Sigmoid colon (tissue), 6 donors: ENCODE measurements at regions not wholly inside any gene's neighbourhood (a gene's known extent, or its start where the extent isn't known, plus 50 kb on each side); places are given as distances from the start of the nearest gene placed in this dataset.

Experiments
- DNase-seq: peaks from one replicate; pipeline ENCODE4 v3.0.0-alpha.2; 2019
- H3K27ac ChIP-seq, 4 donors: fragments of 200-600 bp; sonication (generic); one replicate each; pipeline ENCODE4 v1.5.1; 2016 to 2019; ENCODE audit warnings: mild to moderate bottlenecking in 1 of 4
- H3K27me3 ChIP-seq, 3 donors: fragments of 200-600 bp; sonication (generic); one replicate each; pipeline ENCODE4 v1.5.1; 2019; ENCODE audit warnings: mild to moderate bottlenecking in 1 of 3
- H3K36me3 ChIP-seq, 4 donors: fragments of 200-600 bp; sonication (generic); one replicate each; pipeline ENCODE4 v1.5.1; 2016 to 2019
- H3K4me1 ChIP-seq, 4 donors: fragments of 200-600 bp; sonication (generic); one replicate each; pipeline ENCODE4 v1.5.1; 2017 to 2019
- H3K4me3 ChIP-seq, 4 donors: fragments of 200-600 bp; sonication (generic); one replicate each; pipeline ENCODE4 v1.5.1; 2017 to 2019; ENCODE audit warnings: mild to moderate bottlenecking in 2 of 4, moderate library complexity in 1 of 4
- H3K9me3 ChIP-seq, 4 donors: fragments of 200-600 bp in 3 of 4; sonication (generic) in 3 of 4; one replicate each; pipeline versions ENCODE4 v1.5.1 to v1.6.1; 2013 to 2019
- EP300 ChIP-seq, 4 donors: sonication (generic); formaldehyde crosslinking; IDR thresholded peaks; one replicate each; pipeline ENCODE4 v1.6.1; 2017; ENCODE audit warnings: antibody characterized with exemption in 4 of 4
- POLR2A ChIP-seq, 2 donors: fragments of 450-650 bp; IDR thresholded peaks; one replicate each; pipeline ENCODE4 v1.6.1; 2016; ENCODE audit warnings: antibody characterized with exemption in 2 of 2, mild to moderate bottlenecking in 2 of 2, moderate library complexity in 2 of 2
- POLR2AphosphoS5 ChIP-seq, 4 donors: sonication (generic); formaldehyde crosslinking; IDR thresholded peaks; one replicate each; pipeline ENCODE4 v1.6.1; 2017; ENCODE audit warnings: antibody characterized with exemption in 4 of 4
- WGBS, 2 donors: extraction: QIAGEN DNeasy Blood & Tissue Kit; methylation state at CpG; one replicate each; pipeline ENCODE4 v1.1.7; 2013; 5-methylcytosine and 5-hydroxymethylcytosine counted together
- intact Hi-C: fragments of 100-400 bp; cut with DNase I; formaldehyde crosslinking; loops from one replicate; pipeline ENCODE4 v1.15.1; 2023
- TF ChIP-seq, protein P1 (sequence below), 4 experiments: fragments of 450-650 bp in 3 of 4; fragments of 200-600 bp in 1 of 4; IDR thresholded peaks; one replicate each; pipeline ENCODE4 v1.5.1; 2016 to 2019; ENCODE audit warnings: antibody characterized with exemption in 4 of 4, mild to moderate bottlenecking in 3 of 4, moderate library complexity in 2 of 4
- donor health status: healthy with polysubstance abuse.
- donor health status: healthy.

DNA sequence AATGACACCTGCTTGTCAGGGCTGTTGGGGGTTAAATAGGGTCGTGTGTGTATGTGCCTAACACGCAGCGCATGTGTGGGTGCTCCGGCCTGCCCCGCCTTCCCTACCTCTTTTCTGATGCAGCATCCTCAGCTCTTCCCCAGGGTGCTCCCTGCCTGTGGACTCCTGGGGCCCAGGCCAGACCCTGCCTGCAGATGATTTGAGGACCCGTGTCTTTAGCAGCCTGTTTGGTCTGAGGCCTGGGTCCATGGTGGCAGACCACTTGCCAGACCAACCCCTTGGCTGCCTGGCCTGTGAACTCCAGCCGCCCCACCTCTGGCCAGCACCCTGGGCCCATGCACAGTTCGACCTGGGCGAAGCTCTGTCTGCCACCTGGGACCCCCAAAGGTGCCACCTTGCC lies 57.0 kb upstream of the SIM2 start:
- DNase-seq: no peak
- H3K9me3 ChIP-seq: peaks cover 0 to 5% (median 0%) of the 10 kb centered on the region in 4 donors
- no peaks in the 10 kb centered on the region for H3K36me3 ChIP-seq
- no peak for TF ChIP-seq POLR2AphosphoS5 (IDR thresholded peaks at IDR 0.05)
- no peak for TF ChIP-seq POLR2A (IDR thresholded peaks at IDR 0.05)
- TF ChIP-seq EP300 (IDR thresholded peaks at IDR 0.05): no peak
- TF ChIP-seq, protein P1, sequence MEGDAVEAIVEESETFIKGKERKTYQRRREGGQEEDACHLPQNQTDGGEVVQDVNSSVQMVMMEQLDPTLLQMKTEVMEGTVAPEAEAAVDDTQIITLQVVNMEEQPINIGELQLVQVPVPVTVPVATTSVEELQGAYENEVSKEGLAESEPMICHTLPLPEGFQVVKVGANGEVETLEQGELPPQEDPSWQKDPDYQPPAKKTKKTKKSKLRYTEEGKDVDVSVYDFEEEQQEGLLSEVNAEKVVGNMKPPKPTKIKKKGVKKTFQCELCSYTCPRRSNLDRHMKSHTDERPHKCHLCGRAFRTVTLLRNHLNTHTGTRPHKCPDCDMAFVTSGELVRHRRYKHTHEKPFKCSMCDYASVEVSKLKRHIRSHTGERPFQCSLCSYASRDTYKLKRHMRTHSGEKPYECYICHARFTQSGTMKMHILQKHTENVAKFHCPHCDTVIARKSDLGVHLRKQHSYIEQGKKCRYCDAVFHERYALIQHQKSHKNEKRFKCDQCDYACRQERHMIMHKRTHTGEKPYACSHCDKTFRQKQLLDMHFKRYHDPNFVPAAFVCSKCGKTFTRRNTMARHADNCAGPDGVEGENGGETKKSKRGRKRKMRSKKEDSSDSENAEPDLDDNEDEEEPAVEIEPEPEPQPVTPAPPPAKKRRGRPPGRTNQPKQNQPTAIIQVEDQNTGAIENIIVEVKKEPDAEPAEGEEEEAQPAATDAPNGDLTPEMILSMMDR (IDR thresholded peaks at IDR 0.05): no peak
- intact Hi-C loops: no loop called here
- no peak overlapping the region for H3K27ac ChIP-seq
- 75 to 88% methylated on average over 9 of the region's 9 CpGs for WGBS, 2 donors
- H3K27me3 ChIP-seq: peaks cover 0 to 8% (median 0%) of the 10 kb centered on the region in 3 donors
- H3K4me1 ChIP-seq: no peaks in the 10 kb centered on the region
- no peak overlapping the region for H3K4me3 ChIP-seq

DNA sequence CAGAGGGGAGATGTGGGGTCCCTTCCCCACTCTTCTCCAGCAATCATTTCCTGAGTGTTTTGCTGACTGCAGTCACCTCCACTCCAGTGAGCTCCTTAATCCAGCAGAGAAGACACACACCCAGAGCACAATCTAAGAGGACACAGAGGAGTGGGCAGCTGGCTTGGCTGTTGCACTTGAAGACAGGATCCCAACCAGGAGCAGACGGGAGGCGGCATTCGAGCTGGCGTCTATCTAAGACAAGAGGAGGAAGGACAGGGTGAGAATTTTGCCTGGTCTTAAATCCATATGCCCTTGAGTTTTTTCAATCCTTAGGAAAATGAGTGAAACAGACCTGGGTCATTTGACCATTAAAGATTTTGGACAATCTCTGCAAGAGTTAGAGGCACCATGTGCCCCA lies 56.1 kb upstream of the SIM2 start:
- Histone ChIP-seq H3K36me3 (no peaks in the 10 kb centered on the region), H3K27ac (no peak overlapping the region), H3K4me1 (no peaks in the 10 kb centered on the region), H3K4me3 (no peak overlapping the region), H3K27me3 (peaks cover 0 to 17% (median 0%) of the 10 kb centered on the region in 3 donors), H3K9me3 (peaks cover 0 to 3% (median 0%) of the 10 kb centered on the region in 4 donors)
- WGBS, 2 donors: 77 to 92% methylated on average over 4 of the region's 4 CpGs
- TF ChIP-seq POLR2A (IDR thresholded peaks at IDR 0.05) (no peak), EP300 (IDR thresholded peaks at IDR 0.05) (no peak), POLR2AphosphoS5 (IDR thresholded peaks at IDR 0.05) (no peak)
- TF ChIP-seq, protein P1 (IDR thresholded peaks at IDR 0.05): no peak
- DNase-seq: no peak
- intact Hi-C loops: no loop called here

DNA sequence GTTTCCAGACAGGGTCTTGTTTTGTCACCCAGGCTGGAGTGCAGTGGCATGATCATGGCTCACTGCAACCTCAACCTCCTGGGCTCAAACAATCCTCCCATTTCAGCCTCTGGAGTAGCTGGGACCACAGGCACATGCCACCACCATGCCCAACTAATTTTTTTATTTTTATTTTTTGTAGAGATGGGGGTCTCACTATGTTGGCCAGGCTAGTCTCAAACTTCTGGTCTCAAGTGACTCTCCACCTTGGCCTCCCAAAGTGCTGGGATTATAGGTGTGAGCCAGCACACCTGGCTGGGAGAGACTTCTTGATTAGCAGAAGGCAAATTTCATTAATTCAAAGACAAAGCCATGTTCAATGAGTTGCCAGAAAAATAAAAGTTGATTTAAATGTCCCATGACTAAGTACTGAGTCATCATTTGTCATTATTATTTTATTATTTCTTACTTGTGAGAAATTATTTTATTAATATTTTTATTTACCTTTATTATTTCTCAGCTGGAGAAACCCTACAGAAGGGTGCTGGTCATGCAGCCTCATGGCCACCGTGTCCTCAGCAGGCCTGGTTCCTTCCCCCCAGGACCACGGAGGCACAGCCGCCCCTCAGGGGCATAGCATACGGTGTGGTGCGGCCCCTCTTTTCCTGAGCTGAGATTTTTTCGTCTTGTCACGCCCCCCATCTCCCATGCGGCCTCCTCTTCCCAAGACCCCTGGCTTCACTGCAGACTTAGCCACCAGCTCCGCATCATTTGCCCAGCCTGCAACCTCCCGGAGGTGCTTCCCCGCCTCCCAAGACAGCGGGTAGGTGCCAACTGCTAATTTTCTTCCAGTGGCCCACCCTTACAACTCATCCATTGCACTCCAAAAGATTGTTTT lies 55.3 kb upstream of the SIM2 start:
- 91 to 95% methylated on average over 12 of the region's 12 CpGs for WGBS, 2 donors
- DNase-seq: no peak
- Histone ChIP-seq H3K9me3 (peaks cover 0 to 3% (median 0%) of the 10 kb centered on the region in 4 donors), H3K36me3 (no peaks in the 10 kb centered on the region), H3K27ac (no peak overlapping the region), H3K4me1 (no peaks in the 10 kb centered on the region), H3K27me3 (peaks cover 0 to 18% (median 0%) of the 10 kb centered on the region in 3 donors), H3K4me3 (no peak overlapping the region)
- intact Hi-C loops: no loop called here
- TF ChIP-seq POLR2AphosphoS5 (IDR thresholded peaks at IDR 0.05): no peak
- no peak for TF ChIP-seq POLR2A (IDR thresholded peaks at IDR 0.05)
- TF ChIP-seq EP300 (IDR thresholded peaks at IDR 0.05): no peak
- TF ChIP-seq, protein P1 (IDR thresholded peaks at IDR 0.05): no peak

DNA sequence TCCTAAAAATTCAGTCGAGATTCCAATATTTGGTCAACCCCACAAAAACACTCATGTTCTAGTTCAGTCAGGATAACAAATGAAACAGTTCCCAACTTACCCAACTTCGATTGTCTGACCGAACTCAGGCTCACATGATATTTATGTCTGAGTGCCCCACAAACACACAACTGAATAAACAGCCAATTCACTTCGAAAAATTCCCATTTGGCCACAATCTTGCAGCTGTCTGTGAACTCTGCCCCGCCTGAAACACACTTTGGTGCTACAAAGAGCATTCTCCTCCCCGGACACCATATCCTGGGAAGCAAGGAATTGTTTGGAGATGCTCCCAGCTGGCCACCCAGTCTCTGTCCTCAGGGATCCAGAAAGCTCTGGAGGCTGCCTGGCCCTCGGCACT lies 52.9 kb upstream of the SIM2 start:
- no peak for TF ChIP-seq POLR2A (IDR thresholded peaks at IDR 0.05)
- no peak for TF ChIP-seq POLR2AphosphoS5 (IDR thresholded peaks at IDR 0.05)
- no peak for TF ChIP-seq EP300 (IDR thresholded peaks at IDR 0.05)
- TF ChIP-seq, protein P1 (IDR thresholded peaks at IDR 0.05): no peak
- 82% methylated on average over 7 of the region's 7 CpGs for WGBS, 2 donors
- Histone ChIP-seq H3K27ac (no peak overlapping the region), H3K4me1 (no peaks in the 10 kb centered on the region), H3K36me3 (no peaks in the 10 kb centered on the region), H3K9me3 (no peaks in the 10 kb centered on the region), H3K4me3 (no peak overlapping the region), H3K27me3 (peaks cover 0 to 18% (median 0%) of the 10 kb centered on the region in 3 donors)
- no peak for DNase-seq
- intact Hi-C loops: no loop called here
